Neural progenitor cell (in vitro differentiated cells): ENCODE measurements at regions not wholly inside any gene's neighbourhood (a gene's known extent, or its start where the extent isn't known, plus 50 kb on each side); places are given as distances from the start of the nearest gene placed in this dataset.
"Not testable (repeated sequence)": the region's sequence is repeated elsewhere in the genome, so short reads cannot be mapped to it uniquely, and the experiment has no call there.

Experiments used
- EZH2 ChIP-seq: fragments of 200-600 bp; sonication (generic); IDR thresholded peaks from 2 replicates; pipeline ENCODE4 v1.6.1; 2017; ENCODE audit warnings: antibody characterized with exemption, mild to moderate bottlenecking, moderate library complexity
- EZH2phosphoT487 ChIP-seq: fragments of 200-600 bp; sonication (generic); IDR thresholded peaks from 2 replicates; pipeline ENCODE4 v1.6.1; 2017; ENCODE audit warnings: antibody characterized with exemption
- TF ChIP-seq, protein P1 (sequence below): fragments of 200-600 bp; sonication (generic); IDR thresholded peaks from 2 replicates; pipeline ENCODE4 v1.5.1; 2017; ENCODE audit warnings: antibody characterized with exemption, mild to moderate bottlenecking

DNA sequence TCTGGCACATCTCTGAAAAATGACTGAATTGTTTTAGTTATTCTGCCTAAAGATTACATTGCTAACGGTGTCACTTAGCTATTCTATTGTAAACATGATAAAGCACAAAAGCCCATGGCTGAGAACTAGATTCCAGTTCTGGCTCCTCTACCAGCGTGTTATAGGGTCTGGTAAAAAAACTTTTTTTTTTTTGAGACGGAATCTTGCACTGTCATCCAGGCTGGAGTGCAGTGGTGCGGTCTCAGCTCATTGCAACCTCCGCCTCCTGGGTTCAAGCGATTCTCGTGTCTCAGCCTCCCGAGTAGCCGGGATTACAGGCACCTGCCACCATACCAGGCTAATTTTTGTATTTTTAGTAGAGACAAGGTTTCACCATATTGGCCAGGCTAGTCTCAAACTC lies 80.6 kb downstream of the PHAX start:
- TF ChIP-seq, protein P1, sequence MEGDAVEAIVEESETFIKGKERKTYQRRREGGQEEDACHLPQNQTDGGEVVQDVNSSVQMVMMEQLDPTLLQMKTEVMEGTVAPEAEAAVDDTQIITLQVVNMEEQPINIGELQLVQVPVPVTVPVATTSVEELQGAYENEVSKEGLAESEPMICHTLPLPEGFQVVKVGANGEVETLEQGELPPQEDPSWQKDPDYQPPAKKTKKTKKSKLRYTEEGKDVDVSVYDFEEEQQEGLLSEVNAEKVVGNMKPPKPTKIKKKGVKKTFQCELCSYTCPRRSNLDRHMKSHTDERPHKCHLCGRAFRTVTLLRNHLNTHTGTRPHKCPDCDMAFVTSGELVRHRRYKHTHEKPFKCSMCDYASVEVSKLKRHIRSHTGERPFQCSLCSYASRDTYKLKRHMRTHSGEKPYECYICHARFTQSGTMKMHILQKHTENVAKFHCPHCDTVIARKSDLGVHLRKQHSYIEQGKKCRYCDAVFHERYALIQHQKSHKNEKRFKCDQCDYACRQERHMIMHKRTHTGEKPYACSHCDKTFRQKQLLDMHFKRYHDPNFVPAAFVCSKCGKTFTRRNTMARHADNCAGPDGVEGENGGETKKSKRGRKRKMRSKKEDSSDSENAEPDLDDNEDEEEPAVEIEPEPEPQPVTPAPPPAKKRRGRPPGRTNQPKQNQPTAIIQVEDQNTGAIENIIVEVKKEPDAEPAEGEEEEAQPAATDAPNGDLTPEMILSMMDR: not testable (repeated sequence)
- not testable (repeated sequence) for TF ChIP-seq EZH2, EZH2phosphoT487
